ENCODE measurements at regions not wholly inside any gene's neighbourhood (a gene's known extent, or its start where the extent isn't known, plus 50 kb on each side); places are given as distances from the start of the nearest gene placed in this dataset.

GRCh38 chr3:188041193-188041592 lies 112.8 kb upstream of the LPP start:
- H3K36me3 ChIP-seq (ENCODE audit: control insufficient read depth, insufficient read depth, low read length), result no peaks in the 10 kb centered on the region
- H3K9ac ChIP-seq, result no peak overlapping the region
- H3K9me3 ChIP-seq (ENCODE audit: control insufficient read depth, low read length), result no peaks in the 10 kb centered on the region
- no peak overlapping the region for H3K27ac ChIP-seq
- H3K4me2 ChIP-seq (ENCODE audit: low read length), result no peak overlapping the region
- TF ChIP-seq, protein P1, sequence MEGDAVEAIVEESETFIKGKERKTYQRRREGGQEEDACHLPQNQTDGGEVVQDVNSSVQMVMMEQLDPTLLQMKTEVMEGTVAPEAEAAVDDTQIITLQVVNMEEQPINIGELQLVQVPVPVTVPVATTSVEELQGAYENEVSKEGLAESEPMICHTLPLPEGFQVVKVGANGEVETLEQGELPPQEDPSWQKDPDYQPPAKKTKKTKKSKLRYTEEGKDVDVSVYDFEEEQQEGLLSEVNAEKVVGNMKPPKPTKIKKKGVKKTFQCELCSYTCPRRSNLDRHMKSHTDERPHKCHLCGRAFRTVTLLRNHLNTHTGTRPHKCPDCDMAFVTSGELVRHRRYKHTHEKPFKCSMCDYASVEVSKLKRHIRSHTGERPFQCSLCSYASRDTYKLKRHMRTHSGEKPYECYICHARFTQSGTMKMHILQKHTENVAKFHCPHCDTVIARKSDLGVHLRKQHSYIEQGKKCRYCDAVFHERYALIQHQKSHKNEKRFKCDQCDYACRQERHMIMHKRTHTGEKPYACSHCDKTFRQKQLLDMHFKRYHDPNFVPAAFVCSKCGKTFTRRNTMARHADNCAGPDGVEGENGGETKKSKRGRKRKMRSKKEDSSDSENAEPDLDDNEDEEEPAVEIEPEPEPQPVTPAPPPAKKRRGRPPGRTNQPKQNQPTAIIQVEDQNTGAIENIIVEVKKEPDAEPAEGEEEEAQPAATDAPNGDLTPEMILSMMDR (IDR thresholded peaks at IDR 0.05), result no peak
- H3K4me3 ChIP-seq (ENCODE audit: low read depth, low read length), result no peak overlapping the region
- H3K4me1 ChIP-seq, result no peaks in the 10 kb centered on the region
- H3K27me3 ChIP-seq (ENCODE audit: control insufficient read depth, insufficient read depth, low read length), result no peaks in the 10 kb centered on the region
- no peaks in the 10 kb centered on the region for H3K79me2 ChIP-seq
- no peak overlapping the region for H2AFZ ChIP-seq

GRCh38 chr3:188041895-188042294 lies 112.1 kb upstream of the LPP start:
- Histone ChIP-seq H3K36me3 (ENCODE audit: control insufficient read depth, insufficient read depth, low read length) (no peaks in the 10 kb centered on the region), H3K9ac (no peak overlapping the region), H3K27ac (no peak overlapping the region), H3K9me3 (ENCODE audit: control insufficient read depth, low read length) (no peaks in the 10 kb centered on the region), H3K79me2 (no peaks in the 10 kb centered on the region), H3K4me3 (ENCODE audit: low read depth, low read length) (no peak overlapping the region), H3K4me2 (ENCODE audit: low read length) (no peak overlapping the region), H2AFZ (no peak overlapping the region), H3K4me1 (no peaks in the 10 kb centered on the region), H3K27me3 (ENCODE audit: control insufficient read depth, insufficient read depth, low read length) (no peaks in the 10 kb centered on the region)
- TF ChIP-seq, protein P1 (IDR thresholded peaks at IDR 0.05), result no peak

- Histone ChIP-seq H3K27me3 (ENCODE audit: control insufficient read depth, insufficient read depth, low read length) (no peaks in the 10 kb centered on the region), H3K4me3 (ENCODE audit: low read depth, low read length) (no peak overlapping the region), H3K4me1 (no peaks in the 10 kb centered on the region), H3K36me3 (ENCODE audit: control insufficient read depth, insufficient read depth, low read length) (no peaks in the 10 kb centered on the region), H3K27ac (no peak overlapping the region), H2AFZ (no peak overlapping the region), H3K79me2 (no peaks in the 10 kb centered on the region), H3K9me3 (ENCODE audit: control insufficient read depth, low read length) (no peaks in the 10 kb centered on the region), H3K9ac (no peak overlapping the region), H3K4me2 (ENCODE audit: low read length) (no peak overlapping the region)
- TF ChIP-seq, protein P1 (IDR thresholded peaks at IDR 0.05), result no peak
Measured at GRCh38 chr3:188042466-188042865, 111.5 kb upstream of the LPP start.

- TF ChIP-seq, protein P1 (IDR thresholded peaks at IDR 0.05), result no peak
Measured at GRCh38 chr3:188043891-188044290, 110.1 kb upstream of the LPP start.

GRCh38 chr3:188046561-188047211 lies 107.3 kb upstream of the LPP start:
- Histone ChIP-seq H2AFZ (no peak overlapping the region), H3K4me2 (ENCODE audit: low read length) (no peak overlapping the region), H3K9ac (no peak overlapping the region), H3K9me3 (ENCODE audit: control insufficient read depth, low read length) (no peaks in the 10 kb centered on the region), H3K4me1 (peaks cover 19% of the 10 kb centered on the region), H3K27ac (no peak overlapping the region), H3K79me2 (no peaks in the 10 kb centered on the region), H3K27me3 (ENCODE audit: control insufficient read depth, insufficient read depth, low read length) (no peaks in the 10 kb centered on the region), H3K4me3 (ENCODE audit: low read depth, low read length) (no peak overlapping the region), H3K36me3 (ENCODE audit: control insufficient read depth, insufficient read depth, low read length) (no peaks in the 10 kb centered on the region)
- TF ChIP-seq, protein P1 (IDR thresholded peaks at IDR 0.05), result no peak

More at GRCh38 chr3:188043891-188044290, 110.1 kb upstream of the LPP start:
- Histone ChIP-seq H3K9ac (no peak overlapping the region), H3K79me2 (no peaks in the 10 kb centered on the region), H3K4me1 (no peaks in the 10 kb centered on the region), H3K4me2 (ENCODE audit: low read length) (no peak overlapping the region), H3K36me3 (ENCODE audit: control insufficient read depth, insufficient read depth, low read length) (no peaks in the 10 kb centered on the region), H3K27me3 (ENCODE audit: control insufficient read depth, insufficient read depth, low read length) (no peaks in the 10 kb centered on the region), H2AFZ (no peak overlapping the region), H3K27ac (no peak overlapping the region), H3K4me3 (ENCODE audit: low read depth, low read length) (no peak overlapping the region), H3K9me3 (ENCODE audit: control insufficient read depth, low read length) (no peaks in the 10 kb centered on the region)
